ENCODE measurements at regions not wholly inside any gene's neighbourhood (a gene's known extent, or its start where the extent isn't known, plus 50 kb on each side); places are given as distances from the start of the nearest gene placed in this dataset.

DNA sequence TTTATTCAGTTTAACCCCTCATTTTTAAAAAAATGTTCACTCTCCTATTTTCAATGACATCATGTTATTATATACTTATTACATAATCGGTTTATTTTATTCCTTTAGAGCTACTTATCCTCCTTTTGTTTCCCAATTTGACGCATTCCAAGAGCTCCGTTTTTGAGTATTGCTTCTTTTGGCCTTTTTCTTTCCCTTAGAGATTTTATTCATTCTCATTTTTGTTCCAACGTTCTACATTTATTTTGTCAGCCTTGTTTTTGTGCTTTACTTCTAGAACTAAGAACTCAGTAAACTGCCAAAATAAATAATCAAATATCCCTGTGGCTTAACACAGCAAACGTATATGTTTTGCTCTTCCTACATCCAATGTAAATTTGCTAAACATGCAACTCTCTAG lies 769.1 kb downstream of the NCAM2 start:
- Histone ChIP-seq H3K36me3 (no peaks in the 10 kb centered on the region), H3K4me1 (no peaks in the 10 kb centered on the region), H3K9me3 (no peaks in the 10 kb centered on the region), H3K27me3 (no peaks in the 10 kb centered on the region), H3K27ac (no peak overlapping the region), H3K4me3 (no peak overlapping the region)
- TF ChIP-seq POLR2A (IDR thresholded peaks at IDR 0.05) = no peak
- TF ChIP-seq, protein P1, sequence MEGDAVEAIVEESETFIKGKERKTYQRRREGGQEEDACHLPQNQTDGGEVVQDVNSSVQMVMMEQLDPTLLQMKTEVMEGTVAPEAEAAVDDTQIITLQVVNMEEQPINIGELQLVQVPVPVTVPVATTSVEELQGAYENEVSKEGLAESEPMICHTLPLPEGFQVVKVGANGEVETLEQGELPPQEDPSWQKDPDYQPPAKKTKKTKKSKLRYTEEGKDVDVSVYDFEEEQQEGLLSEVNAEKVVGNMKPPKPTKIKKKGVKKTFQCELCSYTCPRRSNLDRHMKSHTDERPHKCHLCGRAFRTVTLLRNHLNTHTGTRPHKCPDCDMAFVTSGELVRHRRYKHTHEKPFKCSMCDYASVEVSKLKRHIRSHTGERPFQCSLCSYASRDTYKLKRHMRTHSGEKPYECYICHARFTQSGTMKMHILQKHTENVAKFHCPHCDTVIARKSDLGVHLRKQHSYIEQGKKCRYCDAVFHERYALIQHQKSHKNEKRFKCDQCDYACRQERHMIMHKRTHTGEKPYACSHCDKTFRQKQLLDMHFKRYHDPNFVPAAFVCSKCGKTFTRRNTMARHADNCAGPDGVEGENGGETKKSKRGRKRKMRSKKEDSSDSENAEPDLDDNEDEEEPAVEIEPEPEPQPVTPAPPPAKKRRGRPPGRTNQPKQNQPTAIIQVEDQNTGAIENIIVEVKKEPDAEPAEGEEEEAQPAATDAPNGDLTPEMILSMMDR (IDR thresholded peaks at IDR 0.05) = no peak
- no peak for DNase-seq

DNA sequence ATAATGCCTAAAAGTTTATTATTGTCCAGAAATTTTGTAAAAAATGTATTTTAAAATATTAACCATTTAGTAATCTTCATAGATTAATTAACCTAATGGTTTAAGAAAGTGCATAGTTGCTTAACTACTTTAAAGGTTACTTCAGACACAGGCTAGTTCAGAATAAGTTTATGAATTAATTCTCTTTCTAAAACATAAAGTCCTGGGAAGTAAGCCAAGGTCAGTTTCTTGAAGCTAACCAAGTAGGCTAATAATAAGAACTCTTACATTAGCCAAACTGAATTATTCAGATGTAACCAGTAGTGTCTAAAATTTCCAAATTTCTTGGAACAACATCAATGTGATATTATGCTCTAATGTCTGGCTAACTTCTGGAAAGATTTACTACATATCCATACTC lies 790.4 kb downstream of the NCAM2 start:
- H3K27ac ChIP-seq = no peak overlapping the region
- H3K9me3 ChIP-seq = no peaks in the 10 kb centered on the region
- H3K4me3 ChIP-seq = no peak overlapping the region
- no peaks in the 10 kb centered on the region for H3K27me3 ChIP-seq
- DNase-seq = no peak
- TF ChIP-seq, protein P1 (IDR thresholded peaks at IDR 0.05) = no peak
- no peak for TF ChIP-seq POLR2A (IDR thresholded peaks at IDR 0.05)
- no peaks in the 10 kb centered on the region for H3K4me1 ChIP-seq
- no peaks in the 10 kb centered on the region for H3K36me3 ChIP-seq

DNA sequence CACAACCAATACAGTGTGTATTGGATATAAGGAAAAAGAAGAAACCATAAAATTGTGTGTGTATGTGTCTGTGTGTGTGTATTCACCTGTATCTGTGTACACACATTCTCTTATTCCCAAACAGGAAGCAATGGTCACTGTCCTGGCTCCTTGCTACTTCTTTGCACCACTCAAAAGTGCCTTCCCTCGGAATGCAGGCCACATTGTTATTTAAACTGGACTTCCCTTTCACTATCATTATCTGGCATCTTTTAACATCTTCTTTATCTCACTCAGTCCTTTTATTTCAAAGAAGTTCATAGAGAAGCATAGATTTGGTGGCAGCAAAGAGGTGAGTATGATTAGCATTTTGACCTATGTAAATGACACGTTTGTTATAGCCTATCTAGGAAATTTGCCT lies 803.7 kb downstream of the NCAM2 start:
- Histone ChIP-seq H3K36me3 (no peaks in the 10 kb centered on the region), H3K27ac (no peak overlapping the region), H3K9me3 (peaks cover 0 to 4% (median 0%) of the 10 kb centered on the region in 4 donors), H3K27me3 (no peaks in the 10 kb centered on the region), H3K4me3 (no peak overlapping the region), H3K4me1 (no peaks in the 10 kb centered on the region)
- DNase-seq = no peak
- TF ChIP-seq POLR2A (IDR thresholded peaks at IDR 0.05) = no peak
- TF ChIP-seq, protein P1 (IDR thresholded peaks at IDR 0.05) = no peak

DNA sequence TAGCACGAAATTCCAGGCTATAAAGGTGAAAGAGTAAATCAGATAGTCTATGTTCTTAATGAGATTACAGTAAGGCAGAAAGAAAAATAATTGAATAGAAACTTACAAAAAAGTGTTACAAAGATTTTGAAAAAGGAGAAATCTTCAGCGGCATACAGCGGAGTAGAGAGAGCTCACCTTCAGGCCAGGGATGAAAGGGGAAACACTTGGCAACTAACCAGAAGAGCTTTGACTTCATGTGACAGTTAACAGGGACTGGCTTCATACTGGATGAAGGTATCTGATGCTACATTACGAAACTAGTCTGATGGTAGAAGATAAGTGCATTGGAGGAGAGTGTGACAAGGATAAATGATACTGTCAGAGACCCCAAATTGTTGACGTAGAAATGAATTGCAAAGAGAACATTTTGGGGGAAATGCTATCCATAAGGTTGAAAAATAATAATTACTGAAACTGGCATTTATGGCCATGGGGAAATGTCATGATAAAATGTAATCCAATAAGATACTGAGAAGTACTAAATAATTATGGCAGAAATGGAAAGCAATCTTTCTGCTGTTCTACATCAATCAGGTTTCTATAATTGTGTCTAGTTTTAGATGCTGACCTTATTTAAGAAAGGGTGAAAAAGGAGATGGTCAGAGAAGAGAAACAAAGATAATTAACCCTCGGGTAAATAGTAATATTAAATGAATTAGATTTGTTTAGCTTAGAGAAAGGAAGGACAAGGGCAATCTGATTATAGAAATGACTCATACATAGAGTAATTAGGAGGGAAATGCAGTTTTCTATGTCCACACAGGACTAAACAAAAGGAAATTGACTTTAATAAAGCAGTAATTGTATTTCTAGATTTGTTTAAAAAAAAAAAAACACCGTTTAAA lies 808.7 kb downstream of the NCAM2 start:
- Histone ChIP-seq H3K4me3 (no peak overlapping the region), H3K4me1 (no peaks in the 10 kb centered on the region), H3K36me3 (no peaks in the 10 kb centered on the region), H3K27ac (no peak overlapping the region), H3K27me3 (no peaks in the 10 kb centered on the region), H3K9me3 (peaks cover 0 to under 1% (median 0%) of the 10 kb centered on the region in 4 donors)
- DNase-seq = no peak
- TF ChIP-seq, protein P1 (IDR thresholded peaks at IDR 0.05) = no peak
- no peak for TF ChIP-seq POLR2A (IDR thresholded peaks at IDR 0.05)

DNA sequence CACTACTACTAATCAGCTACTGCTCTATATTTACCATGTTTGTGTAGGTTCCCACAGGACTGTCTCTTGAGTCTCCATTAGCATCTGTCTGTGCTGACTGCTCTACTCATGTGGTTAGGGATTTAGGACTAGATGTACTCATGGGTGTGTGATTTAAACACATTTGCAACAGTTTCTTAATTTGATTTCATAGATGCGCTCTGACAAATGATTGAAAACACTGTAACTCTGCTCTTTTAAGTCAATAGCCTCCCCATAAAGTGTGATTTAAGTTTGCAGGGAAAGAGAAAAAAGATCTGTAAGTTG lies 809.3 kb downstream of the NCAM2 start:
- no peaks in the 10 kb centered on the region for H3K9me3 ChIP-seq
- no peak overlapping the region for H3K27ac ChIP-seq
- H3K36me3 ChIP-seq = no peaks in the 10 kb centered on the region
- TF ChIP-seq, protein P1 (IDR thresholded peaks at IDR 0.05) = no peak
- TF ChIP-seq POLR2A (IDR thresholded peaks at IDR 0.05) = no peak
- H3K27me3 ChIP-seq = no peaks in the 10 kb centered on the region
- H3K4me3 ChIP-seq = no peak overlapping the region
- no peaks in the 10 kb centered on the region for H3K4me1 ChIP-seq
- DNase-seq = no peak

Measured in Peyer's patch (tissue), 4 donors.